DND-41 (cell line): ENCODE measurements at regions not wholly inside any gene's neighbourhood (a gene's known extent, or its start where the extent isn't known, plus 50 kb on each side); places are given as distances from the start of the nearest gene placed in this dataset.

Experiments
- ATAC-seq: fragments of 200-7000 bp; cut with Tn5 transposase; 3 replicates; pipeline ENCODE4 v1.9.1; 2021; ENCODE audit warnings: low read depth; ENCODE audit not compliant: insufficient read depth
- DNase-seq: peaks from one replicate; pipeline ENCODE4 v3.0.0-alpha.2; 2020
- H2AFZ ChIP-seq: 2 replicates; pipeline ENCODE4 v1.6.0; 2012; ENCODE audit warnings: low read depth, low read length
- H3K27ac ChIP-seq: 2 replicates; pipeline ENCODE4 v1.5.1; 2012; ENCODE audit warnings: low read length, inconsistent platforms
- H3K27me3 ChIP-seq: fragments of 200-600 bp; sonication (generic); 2 replicates; pipeline ENCODE4 v1.6.0; 2012; ENCODE audit warnings: low read length, mild to moderate bottlenecking, inconsistent platforms; ENCODE audit not compliant: insufficient read depth, poor library complexity
- H3K36me3 ChIP-seq: 2 replicates; pipeline ENCODE4 v1.5.1; 2012; ENCODE audit warnings: low read length, inconsistent platforms; ENCODE audit not compliant: insufficient read depth
- H3K4me1 ChIP-seq: 2 replicates; pipeline ENCODE4 v1.5.1; 2012; ENCODE audit warnings: mild to moderate bottlenecking, low read length; ENCODE audit not compliant: insufficient read depth
- H3K4me2 ChIP-seq: 2 replicates; pipeline ENCODE4 v1.6.0; 2012; ENCODE audit warnings: mild to moderate bottlenecking, moderate library complexity, low read length, inconsistent platforms; ENCODE audit not compliant: insufficient read depth
- H3K4me3 ChIP-seq, 2 experiments: fragments of 200-600 bp in 1 of 2; shearing (Covaris generic) in 1 of 2; 2 replicates each; pipeline ENCODE4 v1.5.1; 2012 to 2016; ENCODE audit warnings: inconsistent platforms in 2 of 2, low read length in 2 of 2, mild to moderate bottlenecking in 2 of 2, low read depth in 1 of 2, moderate library complexity in 1 of 2
- H3K79me2 ChIP-seq: 2 replicates; pipeline ENCODE4 v1.6.0; 2012; ENCODE audit warnings: low read length, inconsistent platforms; ENCODE audit not compliant: insufficient read depth
- H3K9ac ChIP-seq: 2 replicates; pipeline ENCODE4 v1.6.0; 2012; ENCODE audit warnings: low read depth, mild to moderate bottlenecking, inconsistent platforms, low read length, moderate library complexity
- H3K9me3 ChIP-seq: 2 replicates; pipeline ENCODE4 v1.5.1; 2012; ENCODE audit warnings: low read length, moderate library complexity, mild to moderate bottlenecking, inconsistent platforms; ENCODE audit not compliant: insufficient read depth, severe bottlenecking
- H4K20me1 ChIP-seq: 2 replicates; pipeline ENCODE4 v1.6.0; 2012; ENCODE audit warnings: low read length; ENCODE audit not compliant: insufficient read depth
- CTCF ChIP-seq: IDR thresholded peaks from 2 replicates; pipeline ENCODE4 v1.5.1; 2012; ENCODE audit warnings: borderline replicate concordance, low read length, moderate library complexity, mild to moderate bottlenecking; ENCODE audit not compliant: poor library complexity, severe bottlenecking; ENCODE audit errors: extremely low read depth
- EZH2 ChIP-seq: IDR thresholded peaks from 3 replicates; pipeline ENCODE4 v1.6.1; 2012; ENCODE audit warnings: borderline replicate concordance, low read depth, mild to moderate bottlenecking, moderate library complexity, low read length, inconsistent platforms; ENCODE audit not compliant: severe bottlenecking

DNA sequence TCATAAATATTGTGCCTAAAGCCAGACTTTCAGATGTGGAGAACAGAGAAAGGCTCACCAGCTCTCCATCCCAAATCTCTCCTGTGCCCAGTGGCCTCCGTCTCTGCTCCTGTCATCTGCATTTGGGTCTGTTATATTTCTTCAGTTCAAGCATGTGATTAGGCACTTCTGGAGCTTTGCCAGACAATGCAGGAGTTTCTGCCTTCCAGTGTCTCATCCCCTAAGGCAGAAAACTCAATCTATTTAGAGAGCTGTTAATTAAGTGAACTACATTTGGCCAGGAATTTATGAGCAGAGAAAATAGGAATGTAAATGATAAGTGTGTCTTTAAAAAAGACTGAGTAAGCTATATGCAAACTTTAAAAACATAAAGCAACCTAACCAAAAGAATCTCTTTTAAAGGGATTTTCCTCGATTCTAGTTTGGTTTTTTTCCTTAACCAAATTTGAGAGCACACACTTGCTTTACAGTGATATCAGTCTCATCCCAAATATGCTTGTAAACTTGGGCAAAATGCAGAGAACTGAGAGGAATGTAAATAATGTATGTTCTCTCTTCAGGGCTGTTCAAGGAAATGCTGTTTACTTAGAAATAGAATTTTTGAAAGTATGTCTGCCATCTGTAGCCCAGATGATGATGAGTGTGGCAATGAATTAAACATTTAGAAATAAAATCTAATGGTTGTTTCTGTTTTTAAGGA, 113.9 kb downstream of the ELOVL4 start:
- no peaks in the 10 kb centered on the region for H3K27me3 ChIP-seq
- H3K79me2 ChIP-seq: no peaks in the 10 kb centered on the region
- ATAC-seq: no peak
- no peak overlapping the region for H3K27ac ChIP-seq
- no peaks in the 10 kb centered on the region for H3K36me3 ChIP-seq
- TF ChIP-seq EZH2 (no peak), CTCF (no peak)
- no peak for DNase-seq
- H3K4me1 ChIP-seq: no peaks in the 10 kb centered on the region
- no peaks in the 10 kb centered on the region for H3K9me3 ChIP-seq
- H3K4me3 ChIP-seq: no peak overlapping the region
- no peak overlapping the region for H3K9ac ChIP-seq
- H3K4me2 ChIP-seq: no peak overlapping the region
- H2AFZ ChIP-seq: no peak overlapping the region
- H4K20me1 ChIP-seq: no peaks in the 10 kb centered on the region

GRCh38 chr6:79832723-79833122, 114.6 kb downstream of the ELOVL4 start:
- Histone ChIP-seq H3K4me3 (no peak overlapping the region), H3K79me2 (no peaks in the 10 kb centered on the region), H3K4me1 (no peaks in the 10 kb centered on the region), H3K27me3 (no peaks in the 10 kb centered on the region), H3K27ac (no peak overlapping the region), H2AFZ (no peak overlapping the region), H3K36me3 (no peaks in the 10 kb centered on the region), H3K9ac (no peak overlapping the region), H4K20me1 (no peaks in the 10 kb centered on the region), H3K4me2 (no peak overlapping the region), H3K9me3 (no peaks in the 10 kb centered on the region)
- DNase-seq (no peak), ATAC-seq (no peak)
- TF ChIP-seq EZH2 (no peak), CTCF (no peak)

GRCh38 chr6:79824202-79824601, 123.2 kb downstream of the ELOVL4 start:
- H3K27me3 ChIP-seq: peaks cover 3% of the 10 kb centered on the region
- ATAC-seq (no peak), DNase-seq (no peak)
- H3K4me2 ChIP-seq: no peak overlapping the region
- H3K36me3 ChIP-seq: no peaks in the 10 kb centered on the region
- no peaks in the 10 kb centered on the region for H3K9me3 ChIP-seq
- H3K9ac ChIP-seq: no peak overlapping the region
- H4K20me1 ChIP-seq: no peaks in the 10 kb centered on the region
- H3K27ac ChIP-seq: no peak overlapping the region
- no peak for TF ChIP-seq EZH2
- no peak for TF ChIP-seq CTCF
- H2AFZ ChIP-seq: no peak overlapping the region
- no peaks in the 10 kb centered on the region for H3K79me2 ChIP-seq
- no peaks in the 10 kb centered on the region for H3K4me1 ChIP-seq
- no peak overlapping the region for H3K4me3 ChIP-seq

DNA sequence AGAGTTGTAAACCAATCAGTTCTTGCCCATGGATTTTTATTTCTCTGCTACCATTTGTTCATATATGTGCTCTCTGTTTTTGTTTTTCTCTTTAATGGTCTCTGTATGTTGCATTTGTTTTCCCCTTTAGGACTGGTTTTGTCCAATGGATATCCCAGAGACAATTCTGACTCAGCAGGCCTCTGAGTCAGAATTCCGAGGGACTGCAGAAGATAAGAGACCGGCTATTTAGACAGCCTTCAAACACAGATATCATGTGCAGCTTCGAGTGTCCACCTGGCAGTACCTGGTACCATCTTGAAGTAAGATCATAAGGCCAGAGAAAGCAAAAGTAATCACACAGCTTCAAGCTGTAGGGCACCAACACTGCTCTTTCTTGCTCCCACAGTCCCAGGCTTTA, 125.5 kb downstream of the ELOVL4 start:
- no peak overlapping the region for H3K27ac ChIP-seq
- H3K79me2 ChIP-seq: no peaks in the 10 kb centered on the region
- no peak for TF ChIP-seq CTCF
- TF ChIP-seq EZH2: no peak
- no peak overlapping the region for H2AFZ ChIP-seq
- no peaks in the 10 kb centered on the region for H3K4me1 ChIP-seq
- no peaks in the 10 kb centered on the region for H3K36me3 ChIP-seq
- H3K9ac ChIP-seq: no peak overlapping the region
- H3K4me3 ChIP-seq: no peak overlapping the region
- no peaks in the 10 kb centered on the region for H3K9me3 ChIP-seq
- H3K27me3 ChIP-seq: peaks cover 3% of the 10 kb centered on the region
- no peaks in the 10 kb centered on the region for H4K20me1 ChIP-seq
- DNase-seq: no peak
- no peak overlapping the region for H3K4me2 ChIP-seq
- no peak for ATAC-seq
